GM12872 (cell line): ENCODE measurements at regions not wholly inside any gene's neighbourhood (a gene's known extent, or its start where the extent isn't known, plus 50 kb on each side); places are given as distances from the start of the nearest gene placed in this dataset.

Experiments used
- CTCF ChIP-seq: IDR thresholded peaks from 3 replicates; pipeline ENCODE4 v1.5.1; 2011; ENCODE audit warnings: low read depth, mild to moderate bottlenecking, low read length, moderate library complexity; ENCODE audit not compliant: insufficient read depth

GRCh38 chr6:6970851-6971250 is 136.9 kb upstream of the RREB1 start:
- no peak for TF ChIP-seq CTCF

GRCh38 chr6:6971369-6971768 is 136.4 kb upstream of the RREB1 start:
- TF ChIP-seq CTCF: no peak

- TF ChIP-seq CTCF: no peak
These were observed 135.3 kb upstream of the RREB1 start for GRCh38 chr6:6972456-6972855.

- TF ChIP-seq CTCF: no peak
These were observed 134.0 kb upstream of the RREB1 start for GRCh38 chr6:6973721-6974120.

GRCh38 chr6:6975459-6976111 is 132.2 kb upstream of the RREB1 start:
- TF ChIP-seq CTCF: no peak

- no peak for TF ChIP-seq CTCF
These were observed 131.6 kb upstream of the RREB1 start for GRCh38 chr6:6976193-6976592.

GRCh38 chr6:6978731-6979130 is 129.0 kb upstream of the RREB1 start:
- TF ChIP-seq CTCF: no peak

- TF ChIP-seq CTCF: no peak
These were observed 126.7 kb upstream of the RREB1 start for GRCh38 chr6:6980999-6981597.
